NCI-H2107 (cell line): ENCODE measurements at regions not wholly inside any gene's neighbourhood (a gene's known extent, or its start where the extent isn't known, plus 50 kb on each side); places are given as distances from the start of the nearest gene placed in this dataset.

Source experiments
- DNase-seq: peaks from one replicate; lab custom pipeline; 2025; lab: John Stamatoyannopoulos, UW

GRCh38 chr15:101590785-101591184 lies 61.4 kb downstream of the TM2D3 start:
- DNase-seq, result no peak

GRCh38 chr15:101583284-101583683 lies 68.9 kb downstream of the TM2D3 start:
- DNase-seq, result no peak

GRCh38 chr15:101580431-101580830 lies 71.8 kb downstream of the TM2D3 start:
- no peak for DNase-seq

GRCh38 chr15:101579631-101580163 lies 72.5 kb downstream of the TM2D3 start:
- no peak for DNase-seq

- no peak for DNase-seq
These were observed 73.7 kb downstream of the TM2D3 start for GRCh38 chr15:101578443-101578894.

GRCh38 chr15:101573951-101574350 lies 78.2 kb downstream of the TM2D3 start:
- no peak for DNase-seq

- no peak for DNase-seq
These were observed 80.7 kb upstream of the PCSK6 start for GRCh38 chr15:101570241-101570640.

- no peak for DNase-seq
These were observed 79.5 kb upstream of the PCSK6 start for GRCh38 chr15:101568821-101569555.

- DNase-seq, result no peak
These were observed 78.8 kb upstream of the PCSK6 start for GRCh38 chr15:101568309-101568708.

- no peak for DNase-seq
These were observed 77.4 kb upstream of the PCSK6 start for GRCh38 chr15:101566748-101567488.

GRCh38 chr15:101565377-101565776 lies 75.9 kb upstream of the PCSK6 start:
- no peak for DNase-seq

GRCh38 chr15:101563176-101563796 lies 73.8 kb upstream of the PCSK6 start:
- no peak for DNase-seq

GRCh38 chr15:101562428-101563059 lies 73.0 kb upstream of the PCSK6 start:
- DNase-seq, result no peak

GRCh38 chr15:101561584-101561906 lies 72.0 kb upstream of the PCSK6 start:
- no peak for DNase-seq

- no peak for DNase-seq
These were observed 71.4 kb upstream of the PCSK6 start for GRCh38 chr15:101560722-101561583.

- no peak for DNase-seq
These were observed 70.4 kb upstream of the PCSK6 start for GRCh38 chr15:101559952-101560351.

- peak; percentile 4 for DNase-seq
These were observed 68.9 kb upstream of the PCSK6 start for GRCh38 chr15:101558221-101558941.

GRCh38 chr15:101556273-101556672 lies 66.8 kb upstream of the PCSK6 start:
- no peak for DNase-seq

GRCh38 chr15:101554115-101554915 lies 64.8 kb upstream of the PCSK6 start:
- no peak for DNase-seq
